HG03378 (cell line): ENCODE measurements at regions not wholly inside any gene's neighbourhood (a gene's known extent, or its start where the extent isn't known, plus 50 kb on each side); places are given as distances from the start of the nearest gene placed in this dataset.

Source experiments
- ATAC-seq: cut with Tn5 transposase; IDR thresholded peaks from one replicate; pipeline ENCODE4 v1.9.1; 2021; ENCODE audit warnings: mild to moderate bottlenecking, moderate library complexity; ENCODE audit not compliant: unreplicated experiment

- no peak for ATAC-seq
Observed at GRCh38 chr10:4017336-4017735, 232.3 kb upstream of the KLF6 start.

- ATAC-seq: no peak
Observed at GRCh38 chr10:4016214-4016740, 231.3 kb upstream of the KLF6 start.

GRCh38 chr10:4013651-4014121 is 228.7 kb upstream of the KLF6 start:
- peak; percentile 74 for ATAC-seq

- ATAC-seq: no peak
Observed at GRCh38 chr10:4012848-4013247, 227.8 kb upstream of the KLF6 start.

GRCh38 chr10:4011136-4011812 is 226.3 kb upstream of the KLF6 start:
- no peak for ATAC-seq

- no peak for ATAC-seq
Observed at GRCh38 chr10:4008676-4009382, 223.8 kb upstream of the KLF6 start.

GRCh38 chr10:4007771-4008170 is 222.8 kb upstream of the KLF6 start:
- no peak for ATAC-seq

GRCh38 chr10:4006858-4007257 is 221.8 kb upstream of the KLF6 start:
- no peak for ATAC-seq

GRCh38 chr10:4006051-4006450 is 221.0 kb upstream of the KLF6 start:
- ATAC-seq: no peak

- no peak for ATAC-seq
Observed at GRCh38 chr10:4004990-4005389, 220.0 kb upstream of the KLF6 start.

GRCh38 chr10:4004144-4004543 is 219.1 kb upstream of the KLF6 start:
- no peak for ATAC-seq

- ATAC-seq: no peak
Observed at GRCh38 chr10:4003348-4003973, 218.5 kb upstream of the KLF6 start.

GRCh38 chr10:4001811-4002210 is 216.8 kb upstream of the KLF6 start:
- no peak for ATAC-seq

GRCh38 chr10:3999642-4000041 is 214.6 kb upstream of the KLF6 start:
- ATAC-seq: no peak

- no peak for ATAC-seq
Observed at GRCh38 chr10:3996697-3997096, 211.7 kb upstream of the KLF6 start.

- no peak for ATAC-seq
Observed at GRCh38 chr10:3995302-3996210, 210.5 kb upstream of the KLF6 start.

- no peak for ATAC-seq
Observed at GRCh38 chr10:3992382-3993178, 207.6 kb upstream of the KLF6 start.

GRCh38 chr10:3990307-3990706 is 205.3 kb upstream of the KLF6 start:
- no peak for ATAC-seq

- no peak for ATAC-seq
Observed at GRCh38 chr10:3987143-3987974, 202.3 kb upstream of the KLF6 start.
